LNCaP clone FGC (cell line): ENCODE measurements at regions not wholly inside any gene's neighbourhood (a gene's known extent, or its start where the extent isn't known, plus 50 kb on each side); places are given as distances from the start of the nearest gene placed in this dataset.

Source experiments
- DNase-seq: peaks from one replicate; pipeline ENCODE4 v3.0.0-alpha.2; 2011; ENCODE audit warnings: low read depth
- H3K4me3 ChIP-seq: 2 replicates; pipeline ENCODE4 v1.5.1; 2011; ENCODE audit warnings: mild to moderate bottlenecking, low read depth, low read length, control low read depth
- TF ChIP-seq, protein P1 (sequence below): IDR thresholded peaks from 2 replicates; pipeline ENCODE4 v1.5.1; 2012; ENCODE audit warnings: mild to moderate bottlenecking; ENCODE audit not compliant: control insufficient read depth, insufficient read depth; ENCODE audit errors: extremely low read depth

DNA sequence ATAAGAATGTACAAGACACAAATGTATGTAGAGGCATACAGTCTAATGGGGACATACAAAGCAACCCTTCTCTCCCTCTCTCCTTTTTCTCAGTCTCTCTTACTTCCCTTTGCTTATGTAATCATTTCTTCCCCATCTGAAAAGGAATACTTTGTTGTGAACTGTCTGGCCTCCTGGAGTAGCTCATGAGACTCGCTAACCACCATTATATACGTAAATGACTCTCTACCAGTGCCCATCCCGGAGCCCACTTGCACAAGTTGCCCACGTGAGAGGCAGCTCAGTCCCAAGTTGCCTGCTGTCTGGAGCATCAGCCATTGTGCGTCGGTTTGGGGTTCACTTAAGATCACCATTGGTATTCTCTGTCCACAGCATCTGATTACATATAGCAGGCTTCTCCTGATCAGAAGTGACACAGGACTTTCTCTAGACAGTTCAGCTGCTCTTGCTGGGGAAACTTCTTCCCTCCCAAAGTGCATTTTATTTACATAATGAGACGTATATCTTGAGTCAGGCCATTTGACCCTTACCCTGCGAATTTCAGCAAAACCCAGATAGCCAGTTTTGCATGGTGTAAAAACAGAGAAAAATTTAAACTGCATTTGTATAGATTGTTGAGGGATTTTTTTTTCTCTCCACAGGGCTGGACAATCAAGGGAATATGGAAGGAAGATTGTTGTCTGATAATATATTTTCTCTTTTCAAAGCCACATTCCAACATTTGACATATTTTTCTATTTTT, 220.7 kb upstream of the EGLN3 start:
- no peak overlapping the region for H3K4me3 ChIP-seq
- TF ChIP-seq, protein P1, sequence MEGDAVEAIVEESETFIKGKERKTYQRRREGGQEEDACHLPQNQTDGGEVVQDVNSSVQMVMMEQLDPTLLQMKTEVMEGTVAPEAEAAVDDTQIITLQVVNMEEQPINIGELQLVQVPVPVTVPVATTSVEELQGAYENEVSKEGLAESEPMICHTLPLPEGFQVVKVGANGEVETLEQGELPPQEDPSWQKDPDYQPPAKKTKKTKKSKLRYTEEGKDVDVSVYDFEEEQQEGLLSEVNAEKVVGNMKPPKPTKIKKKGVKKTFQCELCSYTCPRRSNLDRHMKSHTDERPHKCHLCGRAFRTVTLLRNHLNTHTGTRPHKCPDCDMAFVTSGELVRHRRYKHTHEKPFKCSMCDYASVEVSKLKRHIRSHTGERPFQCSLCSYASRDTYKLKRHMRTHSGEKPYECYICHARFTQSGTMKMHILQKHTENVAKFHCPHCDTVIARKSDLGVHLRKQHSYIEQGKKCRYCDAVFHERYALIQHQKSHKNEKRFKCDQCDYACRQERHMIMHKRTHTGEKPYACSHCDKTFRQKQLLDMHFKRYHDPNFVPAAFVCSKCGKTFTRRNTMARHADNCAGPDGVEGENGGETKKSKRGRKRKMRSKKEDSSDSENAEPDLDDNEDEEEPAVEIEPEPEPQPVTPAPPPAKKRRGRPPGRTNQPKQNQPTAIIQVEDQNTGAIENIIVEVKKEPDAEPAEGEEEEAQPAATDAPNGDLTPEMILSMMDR = no peak
- no peak for DNase-seq

DNA sequence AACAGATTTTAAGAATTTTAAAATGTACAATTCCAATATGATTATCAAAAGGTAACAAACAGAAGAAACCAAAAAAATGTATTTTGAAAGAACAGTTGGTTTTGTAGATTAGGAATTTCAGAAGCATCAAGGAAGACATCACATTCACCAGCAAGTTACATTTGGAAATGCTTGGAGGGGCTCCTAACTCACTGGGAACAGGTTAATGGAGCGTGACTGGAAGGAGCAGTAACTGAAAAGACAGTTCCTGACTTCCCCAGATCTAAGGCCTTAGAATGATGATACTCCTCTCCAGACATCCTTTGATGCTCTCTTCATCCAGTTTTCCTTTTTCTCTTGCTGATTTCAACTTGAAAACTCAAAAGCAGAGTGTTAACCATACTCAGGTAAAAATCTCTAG, 220.0 kb upstream of the EGLN3 start:
- TF ChIP-seq, protein P1 = no peak
- no peak for DNase-seq
- H3K4me3 ChIP-seq = no peak overlapping the region

GRCh38 chr14:34169561-34169960, 218.7 kb upstream of the EGLN3 start:
- TF ChIP-seq, protein P1 = no peak
- no peak overlapping the region for H3K4me3 ChIP-seq
- DNase-seq = no peak

GRCh38 chr14:34168656-34169055, 217.8 kb upstream of the EGLN3 start:
- no peak overlapping the region for H3K4me3 ChIP-seq
- DNase-seq = no peak

DNA sequence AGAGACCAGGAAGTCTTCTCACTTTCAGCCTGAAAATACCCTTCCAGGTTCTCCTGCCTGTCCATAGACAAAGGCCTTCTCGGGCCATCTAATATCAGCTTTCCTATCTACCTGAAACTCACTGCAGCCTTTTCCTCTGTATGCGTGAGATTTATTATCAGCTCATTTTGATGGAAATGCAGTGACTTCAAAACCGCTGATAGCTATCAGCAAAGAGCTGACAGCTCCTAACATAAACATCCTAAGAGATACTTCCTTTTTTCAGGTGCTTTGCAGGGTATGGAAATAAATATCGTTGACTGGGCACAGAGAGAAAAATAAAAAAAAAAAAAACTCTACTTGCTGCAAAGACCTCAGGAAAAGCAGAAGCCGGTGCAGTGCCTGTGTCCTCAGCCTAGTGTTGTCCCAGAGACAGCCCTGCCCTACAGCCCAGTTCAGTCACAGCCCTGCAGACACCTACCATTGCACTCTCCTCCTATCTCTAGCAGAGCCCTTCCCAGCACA, 215.0 kb upstream of the EGLN3 start:
- H3K4me3 ChIP-seq = no peak overlapping the region
- TF ChIP-seq, protein P1 = no peak
- no peak for DNase-seq

More at GRCh38 chr14:34168656-34169055, 217.8 kb upstream of the EGLN3 start:
- TF ChIP-seq, protein P1 = no peak

- no peak for DNase-seq
- H3K4me3 ChIP-seq = no peak overlapping the region
- TF ChIP-seq, protein P1 = no peak
Observed at GRCh38 chr14:34164162-34164864, 213.4 kb upstream of the EGLN3 start.
